Left lung (tissue), 4 donors: ENCODE measurements at regions not wholly inside any gene's neighbourhood (a gene's known extent, or its start where the extent isn't known, plus 50 kb on each side); places are given as distances from the start of the nearest gene placed in this dataset.
"Not testable (repeated sequence)": the region's sequence is repeated elsewhere in the genome, so short reads cannot be mapped to it uniquely, and the experiment has no call there.

Experiments
- ATAC-seq: fragments of 200-7000 bp; cut with Tn5 transposase; one replicate; pipeline ENCODE4 v1.9.1; 2020; ENCODE audit warnings: moderate library complexity
- DNase-seq, 4 donors: peaks; one replicate each; pipeline ENCODE4 v3.0.0-alpha.2; 2013 to 2020
- H3K27ac ChIP-seq, 2 donors: fragments of 200-600 bp; sonication (generic) in 1 of 2; one replicate each; pipeline versions ENCODE4 v1.5.0 to v1.8.0; 2020 to 2021
- H3K27me3 ChIP-seq, 2 donors: fragments of 200-600 bp; sonication (generic) in 1 of 2; one replicate each; pipeline versions ENCODE4 v1.5.0 to v1.8.0; 2020 to 2021
- H3K36me3 ChIP-seq, 2 donors: fragments of 200-600 bp; sonication (generic) in 1 of 2; one replicate each; pipeline versions ENCODE4 v1.5.0 to v1.8.0; 2020 to 2021
- H3K4me1 ChIP-seq, 2 donors: fragments of 200-600 bp; one replicate each; pipeline ENCODE4 v1.8.0; 2021
- H3K4me3 ChIP-seq, 2 donors: fragments of 200-600 bp; sonication (generic) in 1 of 2; one replicate each; pipeline versions ENCODE4 v1.5.0 to v1.8.0; 2020 to 2021; ENCODE audit warnings: mild to moderate bottlenecking in 1 of 2
- H3K9me3 ChIP-seq, 2 donors: fragments of 200-600 bp; sonication (generic) in 1 of 2; one replicate each; pipeline versions ENCODE4 v1.5.0 to v1.8.0; 2020 to 2021
- intact Hi-C, 2 donors: fragments of 100-400 bp; cut with DNase I; formaldehyde crosslinking; loops; one replicate each; pipeline versions ENCODE4 v1.11.2 to v1.14.2; 2022
- TF ChIP-seq, protein P1 (sequence below), 2 donors: fragments of 200-600 bp; sonication (generic) in 1 of 2; IDR thresholded peaks; one replicate each; pipeline versions ENCODE4 v1.5.0 to v1.8.0; 2021; ENCODE audit warnings: antibody characterized with exemption in 2 of 2
- donor health status: DM: no; HTN: yes; CAD: no.
- donor health status: DM: no; HTN: no; CAD: no.

DNA sequence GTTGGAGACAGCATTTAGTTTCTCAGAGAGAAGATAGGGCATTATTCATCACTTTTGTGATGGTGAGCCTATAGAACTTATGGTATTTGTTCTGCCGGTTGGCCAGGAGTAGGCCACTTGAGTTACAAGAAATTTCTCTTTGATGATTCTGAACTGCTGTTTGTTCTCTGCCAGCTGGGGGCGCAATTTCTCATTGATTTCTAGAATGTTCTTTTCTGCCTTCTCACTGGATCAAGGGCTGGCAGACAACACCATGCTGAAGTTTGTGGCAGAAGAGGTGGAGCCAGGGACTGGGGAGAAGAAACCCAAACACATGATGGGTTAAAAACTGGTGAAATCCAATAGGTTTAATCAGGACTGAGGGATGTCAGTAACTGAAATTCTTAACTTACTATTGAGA is 360.6 kb downstream of the FAM72C start:
- ATAC-seq (no peak), DNase-seq (no peak)
- Histone ChIP-seq H3K36me3 (no peaks in the 10 kb centered on the region), H3K4me1 (no peaks in the 10 kb centered on the region), H3K9me3 (no peaks in the 10 kb centered on the region), H3K27me3 (no peaks in the 10 kb centered on the region), H3K27ac (no peak overlapping the region), H3K4me3 (no peak overlapping the region)
- TF ChIP-seq, protein P1, sequence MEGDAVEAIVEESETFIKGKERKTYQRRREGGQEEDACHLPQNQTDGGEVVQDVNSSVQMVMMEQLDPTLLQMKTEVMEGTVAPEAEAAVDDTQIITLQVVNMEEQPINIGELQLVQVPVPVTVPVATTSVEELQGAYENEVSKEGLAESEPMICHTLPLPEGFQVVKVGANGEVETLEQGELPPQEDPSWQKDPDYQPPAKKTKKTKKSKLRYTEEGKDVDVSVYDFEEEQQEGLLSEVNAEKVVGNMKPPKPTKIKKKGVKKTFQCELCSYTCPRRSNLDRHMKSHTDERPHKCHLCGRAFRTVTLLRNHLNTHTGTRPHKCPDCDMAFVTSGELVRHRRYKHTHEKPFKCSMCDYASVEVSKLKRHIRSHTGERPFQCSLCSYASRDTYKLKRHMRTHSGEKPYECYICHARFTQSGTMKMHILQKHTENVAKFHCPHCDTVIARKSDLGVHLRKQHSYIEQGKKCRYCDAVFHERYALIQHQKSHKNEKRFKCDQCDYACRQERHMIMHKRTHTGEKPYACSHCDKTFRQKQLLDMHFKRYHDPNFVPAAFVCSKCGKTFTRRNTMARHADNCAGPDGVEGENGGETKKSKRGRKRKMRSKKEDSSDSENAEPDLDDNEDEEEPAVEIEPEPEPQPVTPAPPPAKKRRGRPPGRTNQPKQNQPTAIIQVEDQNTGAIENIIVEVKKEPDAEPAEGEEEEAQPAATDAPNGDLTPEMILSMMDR (IDR thresholded peaks at IDR 0.05), result no peak
- intact Hi-C loops, result no loop called here

GRCh38 chr1:143610196-143610595 is 361.6 kb downstream of the FAM72C start:
- H3K4me1 ChIP-seq, result no peaks in the 10 kb centered on the region
- intact Hi-C loops, result no loop called here
- ATAC-seq (no peak), DNase-seq (no peak)
- TF ChIP-seq, protein P1 (IDR thresholded peaks at IDR 0.05), result no peak
- H3K27ac ChIP-seq, result no peak overlapping the region
- H3K4me3 ChIP-seq, result no peak overlapping the region
- no peaks in the 10 kb centered on the region for H3K27me3 ChIP-seq
- H3K9me3 ChIP-seq, result no peaks in the 10 kb centered on the region
- no peaks in the 10 kb centered on the region for H3K36me3 ChIP-seq

GRCh38 chr1:143604887-143605286 is 366.9 kb downstream of the FAM72C start:
- DNase-seq (no peak), ATAC-seq (no peak)
- H3K27me3 ChIP-seq, result no peaks in the 10 kb centered on the region
- intact Hi-C loops, result no loop called here
- H3K9me3 ChIP-seq, result no peaks in the 10 kb centered on the region
- H3K4me3 ChIP-seq, result no peak overlapping the region
- no peak overlapping the region for H3K27ac ChIP-seq
- TF ChIP-seq, protein P1 (IDR thresholded peaks at IDR 0.05), result no peak
- H3K36me3 ChIP-seq, result no peaks in the 10 kb centered on the region
- H3K4me1 ChIP-seq, result no peaks in the 10 kb centered on the region

DNA sequence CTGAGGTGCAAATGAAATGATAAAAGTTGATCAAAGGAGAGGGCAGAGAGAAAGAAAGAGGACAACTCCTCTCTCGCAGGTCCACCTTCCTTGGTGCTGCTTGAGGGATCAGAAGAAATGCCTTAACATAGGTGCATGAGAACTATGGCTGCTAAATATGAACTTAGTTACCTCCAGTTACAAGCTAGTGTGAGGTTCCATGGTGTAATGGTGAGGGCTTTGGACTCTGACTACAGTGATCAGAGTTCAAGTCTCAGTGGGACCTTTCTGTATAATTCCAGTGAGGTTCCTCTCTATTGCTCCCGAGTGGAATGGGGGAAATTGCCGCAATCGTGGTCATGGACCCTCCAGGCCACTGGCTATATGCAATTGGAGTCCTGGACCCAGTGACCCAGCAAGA is 387.3 kb downstream of the FAM72C start:
- DNase-seq (no peak), ATAC-seq (no peak)
- Histone ChIP-seq H3K36me3 (no peaks in the 10 kb centered on the region), H3K9me3 (no peaks in the 10 kb centered on the region), H3K27ac (no peak overlapping the region), H3K4me3 (no peak overlapping the region), H3K4me1 (no peaks in the 10 kb centered on the region), H3K27me3 (no peaks in the 10 kb centered on the region)
- intact Hi-C loops, result no loop called here
- TF ChIP-seq, protein P1 (IDR thresholded peaks at IDR 0.05), result no peak

- no peak overlapping the region for H3K4me3 ChIP-seq
- intact Hi-C loops, result no loop called here
- peak in 1 of 4 donors; percentile 37 for DNase-seq
- H3K36me3 ChIP-seq, result no peaks in the 10 kb centered on the region
- H3K27me3 ChIP-seq, result no peaks in the 10 kb centered on the region
- no peaks in the 10 kb centered on the region for H3K9me3 ChIP-seq
- ATAC-seq, result no peak
- no peaks in the 10 kb centered on the region for H3K4me1 ChIP-seq
- H3K27ac ChIP-seq, result no peak overlapping the region
- TF ChIP-seq, protein P1 (IDR thresholded peaks at IDR 0.05), result no peak
Measured at GRCh38 chr1:143574891-143575520, 396.8 kb downstream of the FAM72C start.

DNA sequence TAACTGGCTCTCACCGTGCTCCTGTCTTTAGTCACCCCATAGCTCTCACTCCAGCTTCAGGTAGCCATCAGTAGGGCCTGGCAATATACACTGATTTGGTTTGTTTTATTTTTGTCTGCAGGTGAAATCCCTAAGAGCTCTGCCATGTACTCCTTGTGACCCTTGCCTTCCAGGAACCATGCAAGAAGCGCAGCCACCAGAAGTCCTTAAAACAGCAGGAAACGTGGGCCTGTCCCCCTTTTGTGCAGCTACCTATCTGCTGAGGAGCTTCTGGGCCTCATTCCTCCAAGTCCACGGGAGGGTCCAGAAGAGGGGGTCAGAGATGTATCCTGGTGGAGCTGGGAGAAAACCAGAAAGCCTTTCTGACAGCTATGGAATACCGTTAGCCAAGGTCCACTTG is 399.1 kb downstream of the FAM72C start:
- H3K36me3 ChIP-seq, ATAC-seq, DNase-seq, H3K27me3 ChIP-seq, intact Hi-C loops, H3K4me3 ChIP-seq, H3K27ac ChIP-seq, H3K9me3 ChIP-seq, H3K4me1 ChIP-seq: not testable (repeated sequence)

DNA sequence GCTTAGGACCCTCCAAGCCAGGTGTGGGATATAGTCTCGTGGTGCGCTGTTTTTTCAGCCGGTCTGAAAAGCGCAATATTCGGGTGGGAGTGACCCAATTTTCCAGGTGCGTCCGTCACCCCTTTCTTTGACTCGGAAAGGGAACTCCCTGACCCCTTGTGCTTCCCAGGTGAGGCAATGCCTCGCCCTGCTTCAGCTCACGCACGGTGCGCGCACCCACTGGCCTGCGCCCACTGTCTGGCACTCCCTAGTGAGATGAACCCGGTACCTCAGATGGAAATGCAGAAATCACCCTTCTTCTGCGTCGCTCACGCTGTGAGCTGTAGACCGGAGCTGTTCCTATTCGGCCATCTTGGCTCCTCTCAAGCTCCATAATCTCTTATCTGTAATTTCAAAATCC is 408.0 kb downstream of the FAM72C start:
- ATAC-seq, H3K36me3 ChIP-seq, H3K4me3 ChIP-seq, intact Hi-C loops, H3K4me1 ChIP-seq, H3K9me3 ChIP-seq, H3K27me3 ChIP-seq, DNase-seq, H3K27ac ChIP-seq: not testable (repeated sequence)
